SK-N-SH (cell line): ENCODE measurements at regions not wholly inside any gene's neighbourhood (a gene's known extent, or its start where the extent isn't known, plus 50 kb on each side); places are given as distances from the start of the nearest gene placed in this dataset.

Experiments used
- GATA2 ChIP-seq: sonication (generic); formaldehyde crosslinking; IDR thresholded peaks from 2 replicates; pipeline ENCODE4 v1.5.0; 2020; ENCODE audit warnings: mild to moderate bottlenecking, missing genetic modification reagents
- MXI1 ChIP-seq: IDR thresholded peaks from 2 replicates; pipeline ENCODE4 v1.6.1; 2012; ENCODE audit warnings: mild to moderate bottlenecking, low read depth, low read length, improper control_type of control experiment
- TAF1 ChIP-seq: IDR thresholded peaks from 2 replicates; pipeline ENCODE4 v1.6.1; 2012; ENCODE audit warnings: low read depth, mild to moderate bottlenecking, low read length, moderate library complexity, borderline replicate concordance
- TF ChIP-seq, protein P1 (sequence below): fragments of 200-600 bp; sonication (generic); IDR thresholded peaks from 2 replicates; pipeline ENCODE4 v1.6.1; 2017; ENCODE audit warnings: antibody characterized with exemption, mild to moderate bottlenecking, moderate library complexity
- TF ChIP-seq, protein P2 (sequence below): IDR thresholded peaks from 2 replicates; pipeline ENCODE4 v1.6.1; 2012; ENCODE audit warnings: mild to moderate bottlenecking, low read depth, low read length, moderate library complexity

DNA sequence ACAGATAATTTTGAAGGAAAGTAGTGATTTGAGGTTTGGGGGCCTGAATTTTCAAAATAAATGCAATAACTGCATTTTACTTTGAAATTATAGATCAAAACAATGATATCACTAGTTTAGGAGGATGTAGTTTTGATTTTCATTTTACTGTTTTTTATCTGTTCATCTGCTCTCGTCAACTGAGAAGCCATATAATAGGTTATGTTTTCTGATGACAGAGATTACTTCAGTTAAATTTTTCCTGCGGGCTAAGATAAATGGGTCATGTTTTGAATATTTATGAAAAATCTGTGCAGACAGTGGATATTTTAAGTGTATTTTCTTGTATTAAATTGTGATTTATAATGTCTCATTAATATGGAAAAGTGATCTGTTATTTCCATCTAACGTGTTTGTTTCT is 573.4 kb downstream of the CPS1 start:
- TF ChIP-seq, protein P1, sequence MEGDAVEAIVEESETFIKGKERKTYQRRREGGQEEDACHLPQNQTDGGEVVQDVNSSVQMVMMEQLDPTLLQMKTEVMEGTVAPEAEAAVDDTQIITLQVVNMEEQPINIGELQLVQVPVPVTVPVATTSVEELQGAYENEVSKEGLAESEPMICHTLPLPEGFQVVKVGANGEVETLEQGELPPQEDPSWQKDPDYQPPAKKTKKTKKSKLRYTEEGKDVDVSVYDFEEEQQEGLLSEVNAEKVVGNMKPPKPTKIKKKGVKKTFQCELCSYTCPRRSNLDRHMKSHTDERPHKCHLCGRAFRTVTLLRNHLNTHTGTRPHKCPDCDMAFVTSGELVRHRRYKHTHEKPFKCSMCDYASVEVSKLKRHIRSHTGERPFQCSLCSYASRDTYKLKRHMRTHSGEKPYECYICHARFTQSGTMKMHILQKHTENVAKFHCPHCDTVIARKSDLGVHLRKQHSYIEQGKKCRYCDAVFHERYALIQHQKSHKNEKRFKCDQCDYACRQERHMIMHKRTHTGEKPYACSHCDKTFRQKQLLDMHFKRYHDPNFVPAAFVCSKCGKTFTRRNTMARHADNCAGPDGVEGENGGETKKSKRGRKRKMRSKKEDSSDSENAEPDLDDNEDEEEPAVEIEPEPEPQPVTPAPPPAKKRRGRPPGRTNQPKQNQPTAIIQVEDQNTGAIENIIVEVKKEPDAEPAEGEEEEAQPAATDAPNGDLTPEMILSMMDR = no peak
- TF ChIP-seq, protein P2, sequence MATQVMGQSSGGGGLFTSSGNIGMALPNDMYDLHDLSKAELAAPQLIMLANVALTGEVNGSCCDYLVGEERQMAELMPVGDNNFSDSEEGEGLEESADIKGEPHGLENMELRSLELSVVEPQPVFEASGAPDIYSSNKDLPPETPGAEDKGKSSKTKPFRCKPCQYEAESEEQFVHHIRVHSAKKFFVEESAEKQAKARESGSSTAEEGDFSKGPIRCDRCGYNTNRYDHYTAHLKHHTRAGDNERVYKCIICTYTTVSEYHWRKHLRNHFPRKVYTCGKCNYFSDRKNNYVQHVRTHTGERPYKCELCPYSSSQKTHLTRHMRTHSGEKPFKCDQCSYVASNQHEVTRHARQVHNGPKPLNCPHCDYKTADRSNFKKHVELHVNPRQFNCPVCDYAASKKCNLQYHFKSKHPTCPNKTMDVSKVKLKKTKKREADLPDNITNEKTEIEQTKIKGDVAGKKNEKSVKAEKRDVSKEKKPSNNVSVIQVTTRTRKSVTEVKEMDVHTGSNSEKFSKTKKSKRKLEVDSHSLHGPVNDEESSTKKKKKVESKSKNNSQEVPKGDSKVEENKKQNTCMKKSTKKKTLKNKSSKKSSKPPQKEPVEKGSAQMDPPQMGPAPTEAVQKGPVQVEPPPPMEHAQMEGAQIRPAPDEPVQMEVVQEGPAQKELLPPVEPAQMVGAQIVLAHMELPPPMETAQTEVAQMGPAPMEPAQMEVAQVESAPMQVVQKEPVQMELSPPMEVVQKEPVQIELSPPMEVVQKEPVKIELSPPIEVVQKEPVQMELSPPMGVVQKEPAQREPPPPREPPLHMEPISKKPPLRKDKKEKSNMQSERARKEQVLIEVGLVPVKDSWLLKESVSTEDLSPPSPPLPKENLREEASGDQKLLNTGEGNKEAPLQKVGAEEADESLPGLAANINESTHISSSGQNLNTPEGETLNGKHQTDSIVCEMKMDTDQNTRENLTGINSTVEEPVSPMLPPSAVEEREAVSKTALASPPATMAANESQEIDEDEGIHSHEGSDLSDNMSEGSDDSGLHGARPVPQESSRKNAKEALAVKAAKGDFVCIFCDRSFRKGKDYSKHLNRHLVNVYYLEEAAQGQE = no peak
- TF ChIP-seq MXI1 (no peak), TAF1 (no peak), GATA2 (peak; percentile 52)
